Peyer's patch (tissue), 4 donors: ENCODE measurements at regions not wholly inside any gene's neighbourhood (a gene's known extent, or its start where the extent isn't known, plus 50 kb on each side); places are given as distances from the start of the nearest gene placed in this dataset.

Source experiments
- DNase-seq, 3 donors: peaks; one replicate each; pipeline ENCODE4 v3.0.0-alpha.2; 2017 to 2019
- H3K27ac ChIP-seq, 4 donors: fragments of 200-600 bp; sonication (generic); one replicate each; pipeline ENCODE4 v1.5.1; 2016 to 2019
- H3K27me3 ChIP-seq, 2 donors: fragments of 200-600 bp; sonication (generic); one replicate each; pipeline ENCODE4 v1.5.1; 2019
- H3K36me3 ChIP-seq, 3 donors: fragments of 200-600 bp; sonication (generic); one replicate each; pipeline ENCODE4 v1.5.1; 2016 to 2019
- H3K4me1 ChIP-seq, 4 donors: fragments of 200-600 bp; sonication (generic); one replicate each; pipeline ENCODE4 v1.5.1; 2016 to 2019
- H3K4me3 ChIP-seq, 4 donors: fragments of 200-600 bp; sonication (generic); 1 replicate in 3 of 4; 2 replicates in 1 of 4; pipeline ENCODE4 v1.5.1; 2016 to 2019; ENCODE audit warnings: mild to moderate bottlenecking in 1 of 4
- H3K9me3 ChIP-seq, 4 donors: fragments of 200-600 bp; sonication (generic); one replicate each; pipeline ENCODE4 v1.5.1; 2016 to 2019; ENCODE audit warnings: mild to moderate bottlenecking in 1 of 4
- CTCF ChIP-seq, 6 experiments: fragments of 450-650 bp in 4 of 6; fragments of 200-600 bp in 2 of 6; sonication (generic) in 1 of 6; IDR thresholded peaks; one replicate each; pipeline ENCODE4 v1.5.1; 2017 to 2019; ENCODE audit warnings: antibody characterized with exemption in 6 of 6, mild to moderate bottlenecking in 3 of 6, moderate library complexity in 1 of 6
- POLR2A ChIP-seq, 2 donors: fragments of 450-650 bp; IDR thresholded peaks; one replicate each; pipeline ENCODE4 v1.5.1; 2017; ENCODE audit warnings: antibody characterized with exemption in 2 of 2, mild to moderate bottlenecking in 2 of 2, moderate library complexity in 2 of 2

DNA sequence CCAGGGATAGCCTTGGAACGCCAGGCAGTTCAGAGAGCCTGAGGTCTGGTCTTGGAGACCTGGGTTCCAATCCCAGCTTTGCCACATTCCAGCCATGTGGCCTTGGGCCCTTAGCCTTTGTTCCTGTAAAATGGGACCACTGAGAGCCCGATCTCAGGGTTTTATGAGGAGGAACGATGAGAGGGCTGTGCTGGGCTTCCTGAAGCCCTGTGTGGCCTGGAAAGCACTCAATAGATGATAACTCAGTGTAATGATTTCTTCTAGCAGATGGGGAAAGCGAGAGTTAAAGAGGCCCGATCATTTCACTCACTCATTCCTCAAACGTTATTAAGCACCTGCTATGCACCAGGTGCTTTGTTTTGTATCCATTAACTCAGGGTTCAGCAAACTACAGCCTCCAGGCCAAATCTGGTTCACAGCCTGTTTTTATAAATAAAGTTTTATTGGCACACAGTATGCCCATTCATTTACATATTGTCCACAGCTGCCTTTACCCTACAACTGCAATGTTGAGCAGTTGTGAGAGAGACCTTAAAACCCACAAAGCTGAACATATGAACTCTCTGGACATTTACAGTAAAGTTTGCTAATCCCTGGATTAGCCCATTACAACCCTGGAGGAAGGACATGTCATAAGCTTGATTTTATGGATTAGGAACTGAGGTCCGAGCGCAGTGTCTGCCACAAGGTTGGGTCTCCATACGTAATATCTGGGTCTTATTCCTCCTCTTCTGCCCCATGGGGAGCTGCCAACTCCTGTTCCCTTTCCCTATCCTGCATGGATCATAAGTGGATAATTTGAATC lies 90.4 kb downstream of the CEBPB start:
- no peak for DNase-seq
- TF ChIP-seq POLR2A (IDR thresholded peaks at IDR 0.05), result no peak
- no peak for TF ChIP-seq CTCF (IDR thresholded peaks at IDR 0.05)
- Histone ChIP-seq H3K9me3 (no peaks in the 10 kb centered on the region), H3K4me3 (no peak overlapping the region), H3K27ac (no peak overlapping the region), H3K4me1 (peaks cover 0 to 40% (median 3%) of the 10 kb centered on the region in 4 donors), H3K27me3 (no peaks in the 10 kb centered on the region), H3K36me3 (no peaks in the 10 kb centered on the region)

DNA sequence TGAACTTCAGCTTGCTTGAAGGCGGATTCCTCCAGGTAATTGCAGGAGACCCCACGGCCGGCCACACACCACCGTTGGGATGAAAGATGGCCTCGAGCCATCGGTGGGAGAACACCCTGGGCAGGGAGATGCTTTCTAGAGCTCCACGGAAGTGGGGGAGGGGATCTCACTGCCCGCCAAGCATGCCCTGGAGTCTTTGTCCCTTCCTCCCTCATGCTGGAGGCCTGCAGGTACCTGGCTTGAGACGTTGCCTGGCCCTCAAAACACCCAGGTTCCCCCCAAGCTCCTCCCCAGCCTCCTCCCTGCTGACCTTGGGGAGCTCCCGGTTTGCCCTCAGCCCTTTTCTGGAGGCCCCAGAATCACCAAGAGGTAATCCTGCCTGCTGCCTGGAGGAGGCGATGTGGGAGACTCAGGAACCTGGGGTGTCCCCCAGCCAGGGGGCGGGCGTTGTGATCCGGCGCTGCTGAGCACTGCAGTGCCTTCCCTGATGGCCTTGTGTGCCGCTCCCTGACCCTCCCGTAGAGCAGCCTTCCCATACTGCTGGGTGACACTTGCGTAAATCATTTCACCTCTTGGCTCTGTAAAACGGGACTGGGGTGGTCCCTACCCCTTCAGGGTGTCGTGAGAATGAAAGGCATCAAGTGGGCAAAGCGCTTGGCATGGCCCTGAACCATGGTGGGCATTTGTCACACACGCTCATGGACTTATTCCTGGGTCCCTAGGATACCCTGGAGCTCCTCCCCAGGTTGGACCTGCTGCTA lies 91.4 kb downstream of the CEBPB start:
- no peaks in the 10 kb centered on the region for H3K36me3 ChIP-seq
- DNase-seq, result no peak

DNA sequence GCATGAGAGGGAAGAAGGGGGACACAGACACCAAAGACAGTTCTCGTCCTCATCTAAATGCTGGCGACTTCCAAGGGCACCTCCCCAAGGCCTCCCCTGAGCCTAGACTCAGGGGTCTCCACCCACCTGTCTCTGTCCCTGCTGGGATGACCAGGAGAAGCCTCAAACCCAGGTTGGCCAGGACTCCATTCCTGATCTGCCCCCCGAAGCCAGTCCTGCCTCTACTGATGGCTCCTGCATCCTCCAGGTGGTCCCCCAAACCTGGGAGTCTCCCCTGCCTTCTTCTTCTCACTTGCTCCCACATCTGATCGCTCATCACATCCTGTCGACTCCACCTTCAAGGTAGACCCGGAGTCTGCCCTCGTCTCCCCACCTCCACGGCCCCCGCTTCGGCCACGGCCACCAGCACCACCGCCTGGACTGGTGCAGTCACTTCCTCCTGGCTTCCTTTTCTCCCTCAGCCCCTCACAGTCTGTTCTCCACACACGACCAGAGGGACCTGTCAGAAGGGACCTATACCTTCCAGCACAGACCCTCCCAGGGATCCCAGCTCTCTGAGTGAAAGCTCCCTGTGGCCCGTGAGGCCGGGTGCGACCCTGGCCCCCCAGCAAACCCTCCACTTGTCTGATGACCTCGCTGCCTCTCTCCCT lies 92.1 kb downstream of the CEBPB start:
- no peaks in the 10 kb centered on the region for H3K36me3 ChIP-seq
- peaks cover 0 to 39% (median 3%) of the 10 kb centered on the region in 4 donors for H3K4me1 ChIP-seq
- TF ChIP-seq POLR2A (IDR thresholded peaks at IDR 0.05) (no peak), CTCF (IDR thresholded peaks at IDR 0.05) (no peak)
- no peak overlapping the region for H3K27ac ChIP-seq
- no peak for DNase-seq
- H3K9me3 ChIP-seq, result no peaks in the 10 kb centered on the region
- H3K27me3 ChIP-seq, result no peaks in the 10 kb centered on the region
- H3K4me3 ChIP-seq, result no peak overlapping the region

More for the DNA sequence above, 91.4 kb downstream of the CEBPB start:
- H3K4me1 ChIP-seq, result peaks cover 0 to 39% (median 3%) of the 10 kb centered on the region in 4 donors
- H3K9me3 ChIP-seq, result no peaks in the 10 kb centered on the region
- TF ChIP-seq POLR2A (IDR thresholded peaks at IDR 0.05), result no peak
- TF ChIP-seq CTCF (IDR thresholded peaks at IDR 0.05), result peak in 1 of 6 experiments; percentile 9
- no peak overlapping the region for H3K4me3 ChIP-seq
- no peaks in the 10 kb centered on the region for H3K27me3 ChIP-seq
- no peak overlapping the region for H3K27ac ChIP-seq

GRCh38 chr20:50283370-50283769 lies 92.7 kb downstream of the CEBPB start:
- H3K36me3 ChIP-seq, result no peaks in the 10 kb centered on the region
- peak overlapping the region in 3 of 4 donors; percentile 7 to 80 (median 76) for H3K27ac ChIP-seq
- TF ChIP-seq CTCF (IDR thresholded peaks at IDR 0.05), result no peak
- no peak for TF ChIP-seq POLR2A (IDR thresholded peaks at IDR 0.05)
- DNase-seq, result no peak
- no peaks in the 10 kb centered on the region for H3K27me3 ChIP-seq
- H3K4me3 ChIP-seq, result no peak overlapping the region
- H3K9me3 ChIP-seq, result no peaks in the 10 kb centered on the region
- H3K4me1 ChIP-seq, result peaks cover 0 to 38% (median 3%) of the 10 kb centered on the region in 4 donors

- TF ChIP-seq POLR2A (IDR thresholded peaks at IDR 0.05) (no peak), CTCF (IDR thresholded peaks at IDR 0.05) (no peak)
- no peaks in the 10 kb centered on the region for H3K36me3 ChIP-seq
- H3K4me3 ChIP-seq, result no peak overlapping the region
- peak overlapping the region; percentile 70 to 80 (median 74) for H3K27ac ChIP-seq
- H3K27me3 ChIP-seq, result no peaks in the 10 kb centered on the region
- DNase-seq, result peak in 1 of 3 donors; percentile 78
- H3K9me3 ChIP-seq, result no peaks in the 10 kb centered on the region
- H3K4me1 ChIP-seq, result peaks cover 0 to 30% (median 3%) of the 10 kb centered on the region in 4 donors
These were observed 93.5 kb downstream of the CEBPB start for GRCh38 chr20:50283922-50284810.
